ENCODE measurements at regions not wholly inside any gene's neighbourhood (a gene's known extent, or its start where the extent isn't known, plus 50 kb on each side); places are given as distances from the start of the nearest gene placed in this dataset.

DNA sequence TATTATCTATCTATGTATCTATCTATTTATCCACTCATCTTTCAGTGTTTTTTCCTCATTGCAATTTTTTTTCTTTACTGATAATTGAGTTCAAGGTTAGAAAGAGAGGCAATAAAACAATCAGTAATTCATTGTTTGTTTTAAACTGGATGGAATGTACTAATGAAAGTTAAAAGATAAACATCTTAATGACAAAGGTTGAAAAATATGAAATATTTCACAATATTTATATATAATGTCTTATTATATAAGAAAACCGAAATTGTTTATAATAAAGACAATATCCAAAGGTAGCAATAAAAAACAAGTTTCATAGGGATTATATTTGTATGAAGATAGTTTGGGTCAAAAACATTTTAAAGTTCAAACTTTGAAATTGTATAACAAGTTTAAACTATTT is 1015.5 kb upstream of the MIR17HG start:
- no peak for TF ChIP-seq ZNF317 (CRISPR knock-in tag; IDR thresholded peaks at IDR 0.05; ENCODE audit: borderline replicate concordance, low read depth)
- TF ChIP-seq ZNF263 (CRISPR knock-in tag; IDR thresholded peaks at IDR 0.05; ENCODE audit: low read depth), result no peak
- TF ChIP-seq, protein P1, sequence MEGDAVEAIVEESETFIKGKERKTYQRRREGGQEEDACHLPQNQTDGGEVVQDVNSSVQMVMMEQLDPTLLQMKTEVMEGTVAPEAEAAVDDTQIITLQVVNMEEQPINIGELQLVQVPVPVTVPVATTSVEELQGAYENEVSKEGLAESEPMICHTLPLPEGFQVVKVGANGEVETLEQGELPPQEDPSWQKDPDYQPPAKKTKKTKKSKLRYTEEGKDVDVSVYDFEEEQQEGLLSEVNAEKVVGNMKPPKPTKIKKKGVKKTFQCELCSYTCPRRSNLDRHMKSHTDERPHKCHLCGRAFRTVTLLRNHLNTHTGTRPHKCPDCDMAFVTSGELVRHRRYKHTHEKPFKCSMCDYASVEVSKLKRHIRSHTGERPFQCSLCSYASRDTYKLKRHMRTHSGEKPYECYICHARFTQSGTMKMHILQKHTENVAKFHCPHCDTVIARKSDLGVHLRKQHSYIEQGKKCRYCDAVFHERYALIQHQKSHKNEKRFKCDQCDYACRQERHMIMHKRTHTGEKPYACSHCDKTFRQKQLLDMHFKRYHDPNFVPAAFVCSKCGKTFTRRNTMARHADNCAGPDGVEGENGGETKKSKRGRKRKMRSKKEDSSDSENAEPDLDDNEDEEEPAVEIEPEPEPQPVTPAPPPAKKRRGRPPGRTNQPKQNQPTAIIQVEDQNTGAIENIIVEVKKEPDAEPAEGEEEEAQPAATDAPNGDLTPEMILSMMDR (IDR thresholded peaks at IDR 0.05), result no peak
- TF ChIP-seq E2F1 (CRISPR knock-in tag; IDR thresholded peaks at IDR 0.05), result no peak
- TF ChIP-seq KAT7 (CRISPR knock-in tag; IDR thresholded peaks at IDR 0.05; ENCODE audit: borderline replicate concordance), result no peak
- no peak for TF ChIP-seq PRDM15 (CRISPR knock-in tag; IDR thresholded peaks at IDR 0.05)
- TF ChIP-seq, protein P2, sequence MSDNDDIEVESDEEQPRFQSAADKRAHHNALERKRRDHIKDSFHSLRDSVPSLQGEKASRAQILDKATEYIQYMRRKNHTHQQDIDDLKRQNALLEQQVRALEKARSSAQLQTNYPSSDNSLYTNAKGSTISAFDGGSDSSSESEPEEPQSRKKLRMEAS (CRISPR knock-in tag; IDR thresholded peaks at IDR 0.05), result no peak
- no peak for TF ChIP-seq TCF7 (CRISPR knock-in tag; IDR thresholded peaks at IDR 0.05; ENCODE audit: low read depth)
